SK-N-SH treated with all-trans-retinoic acid at 6 μM for 48 hours (cell line): ENCODE measurements at regions not wholly inside any gene's neighbourhood (a gene's known extent, or its start where the extent isn't known, plus 50 kb on each side); places are given as distances from the start of the nearest gene placed in this dataset.

Source experiments
- BACH2 ChIP-seq: fragments of 250-450 bp; sonication (Bioruptor Pico); IDR thresholded peaks from 2 replicates; pipeline ENCODE4 v1.9.0; 2021; ENCODE audit warnings: mild to moderate bottlenecking, borderline replicate concordance
- CREB5 ChIP-seq: fragments of 250-450 bp; sonication (Bioruptor Pico); IDR thresholded peaks from 2 replicates; pipeline ENCODE4 v1.5.1; 2020; ENCODE audit warnings: low read depth, mild to moderate bottlenecking, moderate library complexity
- POU6F1 ChIP-seq: fragments of 250-450 bp; sonication (Bioruptor Pico); IDR thresholded peaks from 2 replicates; pipeline ENCODE4 v1.8.0; 2021; ENCODE audit warnings: low read depth, mild to moderate bottlenecking, moderate library complexity, borderline replicate concordance
- TOX ChIP-seq: fragments of 250-450 bp; sonication (Bioruptor Pico); IDR thresholded peaks from 2 replicates; pipeline ENCODE4 v1.8.0; 2021; ENCODE audit warnings: mild to moderate bottlenecking, moderate library complexity, borderline replicate concordance
- ZNF70 ChIP-seq: fragments of 450-650 bp; formaldehyde crosslinking; IDR thresholded peaks from 2 replicates; pipeline ENCODE4 v1.5.0; 2020; ENCODE audit warnings: mild to moderate bottlenecking, moderate library complexity

GRCh38 chr13:33683376-33683775 is 134.6 kb upstream of the RFC3 start:
- TF ChIP-seq BACH2 (CRISPR knock-in tag) (no peak), CREB5 (CRISPR knock-in tag) (no peak), ZNF70 (CRISPR knock-in tag) (no peak), TOX (CRISPR knock-in tag) (no peak), POU6F1 (CRISPR knock-in tag) (no peak)
